DND-41 (cell line): ENCODE measurements at regions not wholly inside any gene's neighbourhood (a gene's known extent, or its start where the extent isn't known, plus 50 kb on each side); places are given as distances from the start of the nearest gene placed in this dataset.

Experiments used
- EZH2 ChIP-seq: IDR thresholded peaks from 3 replicates; pipeline ENCODE4 v1.6.1; 2012; ENCODE audit warnings: borderline replicate concordance, low read depth, mild to moderate bottlenecking, moderate library complexity, low read length, inconsistent platforms; ENCODE audit not compliant: severe bottlenecking
- TF ChIP-seq, protein P1 (sequence below): IDR thresholded peaks from 2 replicates; pipeline ENCODE4 v1.5.1; 2012; ENCODE audit warnings: borderline replicate concordance, low read length, moderate library complexity, mild to moderate bottlenecking; ENCODE audit not compliant: poor library complexity, severe bottlenecking; ENCODE audit errors: extremely low read depth

DNA sequence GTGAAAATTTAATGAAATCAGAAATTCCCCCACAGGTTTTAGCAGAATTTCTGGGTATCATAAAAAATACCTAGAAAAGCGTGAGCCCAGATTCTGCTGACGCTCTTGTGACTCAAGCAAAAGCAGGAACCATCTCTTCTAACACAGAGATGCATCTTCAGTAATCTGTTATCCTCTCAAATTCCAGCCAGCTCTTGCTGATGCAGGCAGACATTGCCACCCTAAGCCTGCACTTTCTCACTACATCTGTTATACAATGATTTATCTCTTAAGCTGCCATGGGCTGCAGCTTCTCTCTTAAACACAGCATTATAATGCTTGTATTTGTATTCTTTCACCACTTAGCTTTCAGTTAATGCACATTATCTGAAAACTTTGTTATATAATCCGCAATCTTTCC, 113.0 kb upstream of the RGS1 start:
- TF ChIP-seq, protein P1, sequence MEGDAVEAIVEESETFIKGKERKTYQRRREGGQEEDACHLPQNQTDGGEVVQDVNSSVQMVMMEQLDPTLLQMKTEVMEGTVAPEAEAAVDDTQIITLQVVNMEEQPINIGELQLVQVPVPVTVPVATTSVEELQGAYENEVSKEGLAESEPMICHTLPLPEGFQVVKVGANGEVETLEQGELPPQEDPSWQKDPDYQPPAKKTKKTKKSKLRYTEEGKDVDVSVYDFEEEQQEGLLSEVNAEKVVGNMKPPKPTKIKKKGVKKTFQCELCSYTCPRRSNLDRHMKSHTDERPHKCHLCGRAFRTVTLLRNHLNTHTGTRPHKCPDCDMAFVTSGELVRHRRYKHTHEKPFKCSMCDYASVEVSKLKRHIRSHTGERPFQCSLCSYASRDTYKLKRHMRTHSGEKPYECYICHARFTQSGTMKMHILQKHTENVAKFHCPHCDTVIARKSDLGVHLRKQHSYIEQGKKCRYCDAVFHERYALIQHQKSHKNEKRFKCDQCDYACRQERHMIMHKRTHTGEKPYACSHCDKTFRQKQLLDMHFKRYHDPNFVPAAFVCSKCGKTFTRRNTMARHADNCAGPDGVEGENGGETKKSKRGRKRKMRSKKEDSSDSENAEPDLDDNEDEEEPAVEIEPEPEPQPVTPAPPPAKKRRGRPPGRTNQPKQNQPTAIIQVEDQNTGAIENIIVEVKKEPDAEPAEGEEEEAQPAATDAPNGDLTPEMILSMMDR = no peak
- TF ChIP-seq EZH2 = no peak
